H9 (cell line): ENCODE measurements at regions not wholly inside any gene's neighbourhood (a gene's known extent, or its start where the extent isn't known, plus 50 kb on each side); places are given as distances from the start of the nearest gene placed in this dataset.

Source experiments
- DNase-seq: peaks from one replicate; pipeline ENCODE4 v3.0.0-alpha.2; 2017
- H2AFZ ChIP-seq: one replicate; pipeline ENCODE4 v1.6.1; 2013; ENCODE audit warnings: mild to moderate bottlenecking, low read length, control low read depth, moderate library complexity
- H2AK5ac ChIP-seq: 2 replicates; pipeline ENCODE4 v1.6.1; 2013; ENCODE audit warnings: low read length, control low read depth, mixed read lengths; ENCODE audit not compliant: insufficient read length
- H2BK120ac ChIP-seq: one replicate; pipeline ENCODE4 v1.6.1; 2013; ENCODE audit warnings: low read depth, mild to moderate bottlenecking, low read length, control low read depth, inconsistent platforms; ENCODE audit not compliant: poor library complexity, severe bottlenecking
- H2BK12ac ChIP-seq: 2 replicates; pipeline ENCODE4 v1.6.1; 2013; ENCODE audit warnings: low read length, control low read depth, mixed read lengths, low read depth; ENCODE audit not compliant: insufficient read length
- H2BK15ac ChIP-seq: 2 replicates; pipeline ENCODE4 v1.6.1; 2013; ENCODE audit warnings: low read depth, low read length, control low read depth
- H2BK20ac ChIP-seq: one replicate; pipeline ENCODE4 v1.6.1; 2013; ENCODE audit warnings: low read depth, mild to moderate bottlenecking, low read length, control low read depth, inconsistent platforms; ENCODE audit not compliant: poor library complexity, severe bottlenecking
- H2BK5ac ChIP-seq: 2 replicates; pipeline ENCODE4 v1.6.1; 2013; ENCODE audit warnings: low read length, control low read depth, mixed read lengths; ENCODE audit not compliant: insufficient read length
- H3K14ac ChIP-seq: 2 replicates; pipeline ENCODE4 v1.6.1; 2013; ENCODE audit warnings: low read length, control low read depth; ENCODE audit not compliant: insufficient read depth
- H3K18ac ChIP-seq: 2 replicates; pipeline ENCODE4 v1.6.1; 2013; ENCODE audit warnings: low read depth, mild to moderate bottlenecking, mixed read lengths, low read length, control low read depth; ENCODE audit not compliant: insufficient read length
- H3K23ac ChIP-seq: 2 replicates; pipeline ENCODE4 v1.6.1; 2013; ENCODE audit warnings: low read length, control low read depth, mixed read lengths, low read depth; ENCODE audit not compliant: insufficient read length
- H3K23me2 ChIP-seq: 2 replicates; pipeline ENCODE4 v1.6.1; 2013; ENCODE audit warnings: low read depth, mild to moderate bottlenecking, mixed read lengths, low read length, control low read depth; ENCODE audit not compliant: insufficient read length, poor library complexity, severe bottlenecking
- H3K27ac ChIP-seq: 2 replicates; pipeline ENCODE4 v1.5.1; 2013; ENCODE audit warnings: low read length, control low read depth, mixed read lengths, low read depth; ENCODE audit not compliant: insufficient read length
- H3K27me3 ChIP-seq: 2 replicates; pipeline ENCODE4 v1.6.1; 2013; ENCODE audit warnings: low read length, control low read depth, inconsistent platforms; ENCODE audit not compliant: insufficient read depth
- H3K4ac ChIP-seq: 2 replicates; pipeline ENCODE4 v1.6.1; 2013; ENCODE audit warnings: low read depth, mild to moderate bottlenecking, control low read depth, inconsistent platforms, low read length, moderate library complexity
- H3K4me1 ChIP-seq: 2 replicates; pipeline ENCODE4 v1.6.1; 2013; ENCODE audit warnings: low read length, control low read depth, inconsistent platforms; ENCODE audit not compliant: insufficient read depth
- H3K4me2 ChIP-seq: 2 replicates; pipeline ENCODE4 v1.6.1; 2013; ENCODE audit warnings: low read length, control low read depth, mixed read lengths; ENCODE audit not compliant: insufficient read length, insufficient read depth
- H3K56ac ChIP-seq: 2 replicates; pipeline ENCODE4 v1.6.1; 2013; ENCODE audit warnings: low read depth, mild to moderate bottlenecking, mixed read lengths, low read length, control low read depth; ENCODE audit not compliant: insufficient read length
- H3K79me1 ChIP-seq: 2 replicates; pipeline ENCODE4 v1.6.1; 2013; ENCODE audit warnings: low read depth, mild to moderate bottlenecking, moderate library complexity, low read length, control low read depth, inconsistent platforms; ENCODE audit not compliant: insufficient read depth, poor library complexity, severe bottlenecking
- H3K79me2 ChIP-seq: 2 replicates; pipeline ENCODE4 v1.6.1; 2013; ENCODE audit warnings: low read length, control low read depth, inconsistent platforms; ENCODE audit not compliant: insufficient read depth
- H3K9ac ChIP-seq: 2 replicates; pipeline ENCODE4 v1.6.1; 2013; ENCODE audit warnings: low read length, control low read depth, mixed read lengths; ENCODE audit not compliant: insufficient read length; ENCODE audit errors: extremely low read depth
- H3K9me3 ChIP-seq: one replicate; pipeline ENCODE4 v1.6.1; 2013; ENCODE audit warnings: low read depth, low read length, inconsistent platforms; ENCODE audit not compliant: control insufficient read depth
- H3T11ph ChIP-seq: one replicate; pipeline ENCODE4 v1.6.1; 2013; ENCODE audit warnings: mild to moderate bottlenecking, low read length, control low read depth, inconsistent platforms
- H4K20me1 ChIP-seq: one replicate; pipeline ENCODE4 v1.6.1; 2013; ENCODE audit not compliant: control insufficient read depth, insufficient read length, insufficient read depth
- H4K5ac ChIP-seq: 2 replicates; pipeline ENCODE4 v1.6.1; 2013; ENCODE audit warnings: low read depth, mild to moderate bottlenecking, mixed read lengths, low read length, control low read depth; ENCODE audit not compliant: insufficient read length
- H4K8ac ChIP-seq: replicated peaks from 2 replicates; pipeline ENCODE4 v1.6.1; 2013; ENCODE audit warnings: low read length, control low read depth, mixed read lengths, low read depth; ENCODE audit not compliant: insufficient read length
- H4K91ac ChIP-seq: 2 replicates; pipeline ENCODE4 v1.6.1; 2013; ENCODE audit warnings: low read depth, mild to moderate bottlenecking, moderate library complexity, mixed read lengths, low read length, control low read depth; ENCODE audit not compliant: insufficient read length
- H3K27ac Mint-ChIP-seq, 3 experiments: 2 replicates in 2 of 3; 3 replicates in 1 of 3; pipeline ENCODE4 v1.8.0; 2020 to 2021; ENCODE audit warnings: mixed read lengths in 3 of 3, mild to moderate bottlenecking in 1 of 3, moderate library complexity in 1 of 3
- H3K27me3 Mint-ChIP-seq: 2 replicates; pipeline ENCODE4 v1.8.0; 2021; ENCODE audit warnings: low read depth, mild to moderate bottlenecking, moderate library complexity, mixed read lengths
- H3K36me3 Mint-ChIP-seq, 3 experiments: 2 replicates in 2 of 3; 3 replicates in 1 of 3; pipeline ENCODE4 v1.8.0; 2020 to 2021; ENCODE audit warnings: low read depth in 3 of 3, mixed read lengths in 3 of 3; ENCODE audit not compliant: insufficient read depth in 1 of 3
- H3K4me1 Mint-ChIP-seq, 2 experiments: 2 replicates each; pipeline ENCODE4 v1.8.0; 2020; ENCODE audit warnings: mixed read lengths in 2 of 2
- H3K4me3 Mint-ChIP-seq, 2 experiments: 2 replicates in 1 of 2; 3 replicates in 1 of 2; pipeline ENCODE4 v1.8.0; 2020 to 2021; ENCODE audit warnings: mild to moderate bottlenecking in 2 of 2, mixed read lengths in 2 of 2, moderate library complexity in 1 of 2
- H3K9me3 Mint-ChIP-seq, 2 experiments: 2 replicates in 1 of 2; 3 replicates in 1 of 2; pipeline ENCODE4 v1.8.0; 2020; ENCODE audit warnings: mild to moderate bottlenecking in 2 of 2, mixed read lengths in 2 of 2, moderate library complexity in 1 of 2
- CTCF ChIP-seq: fragments of 200-600 bp; sonication (generic); conservative IDR thresholded peaks from 3 replicates; pipeline ENCODE4 v1.8.0; 2021; ENCODE audit warnings: antibody characterized with exemption, mild to moderate bottlenecking
- WGBS: extraction: QIAGEN DNeasy Blood & Tissue Kit; methylation state at CpG from one replicate; pipeline ENCODE4 v1.1.7; 2013; ENCODE audit warnings: missing lambda C conversion rate, low lambda C conversion rate, mixed read lengths; ENCODE audit not compliant: insufficient read length; ENCODE audit errors: extremely low coverage; 5-methylcytosine and 5-hydroxymethylcytosine counted together

- Histone ChIP-seq H3T11ph (no peak overlapping the region), H2BK120ac (no peak overlapping the region), H4K91ac (no peak overlapping the region), H3K79me1 (no peaks in the 10 kb centered on the region), H3K14ac (no peak overlapping the region), H3K9me3 (no peaks in the 10 kb centered on the region), H3K9ac (no peak overlapping the region), H3K27me3 (no peaks in the 10 kb centered on the region), H3K23me2 (no peaks in the 10 kb centered on the region), H2AFZ (no peak overlapping the region), H2BK15ac (no peak overlapping the region), H3K4ac (no peak overlapping the region), H2BK5ac (no peak overlapping the region), H4K8ac (no peak overlapping the region), H3K4me1 (no peaks in the 10 kb centered on the region), H4K5ac (no peak overlapping the region), H2AK5ac (no peak overlapping the region), H3K27ac (no peak overlapping the region), H3K79me2 (no peaks in the 10 kb centered on the region), H3K18ac (no peak overlapping the region), H3K56ac (no peak overlapping the region), H4K20me1 (no peaks in the 10 kb centered on the region), H3K23ac (no peak overlapping the region), H2BK12ac (no peak overlapping the region), H2BK20ac (no peak overlapping the region), H3K4me2 (no peak overlapping the region)
- Mint-ChIP-seq H3K9me3 (no peaks in the 10 kb centered on the region), H3K27ac (no peak overlapping the region), H3K36me3 (no peaks in the 10 kb centered on the region), H3K27me3 (no peaks in the 10 kb centered on the region), H3K4me1 (peaks cover 0 to 7% of the 10 kb centered on the region in 2 experiments; a peak in 2 of 4 replicates), H3K4me3 (no peak overlapping the region)
- TF ChIP-seq CTCF = no peak
- no peak for DNase-seq
- WGBS = no CpG with 5 or more reads among the region's 2 CpGs
Observed at GRCh38 chr16:7887316-7887715, 554.7 kb downstream of the RBFOX1 start.
